GM18867 (cell line): ENCODE measurements at regions not wholly inside any gene's neighbourhood (a gene's known extent, or its start where the extent isn't known, plus 50 kb on each side); places are given as distances from the start of the nearest gene placed in this dataset.

Source experiments
- ATAC-seq: cut with Tn5 transposase; IDR thresholded peaks from one replicate; pipeline ENCODE4 v1.9.1; 2021; ENCODE audit warnings: mild to moderate bottlenecking, moderate library complexity; ENCODE audit not compliant: unreplicated experiment

DNA sequence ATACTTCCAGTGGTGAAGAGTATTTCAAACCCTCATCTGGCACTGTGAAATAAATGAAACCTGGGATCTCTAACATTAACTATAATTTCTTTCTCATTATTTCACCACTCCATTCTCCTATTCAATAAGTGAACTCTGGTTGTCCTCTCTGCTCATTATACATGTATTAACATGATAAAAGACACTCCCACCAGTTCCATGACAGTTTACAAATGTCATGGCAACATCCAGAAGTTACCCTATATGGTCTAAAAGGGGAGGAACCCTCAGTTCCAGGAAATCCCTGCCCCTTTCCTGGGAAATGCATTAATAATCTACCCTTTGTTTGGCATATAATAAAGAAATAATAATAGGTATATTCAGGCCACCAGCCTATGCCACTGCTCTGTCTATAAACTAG lies 62.7 kb upstream of the BRINP3 start:
- no peak for ATAC-seq

DNA sequence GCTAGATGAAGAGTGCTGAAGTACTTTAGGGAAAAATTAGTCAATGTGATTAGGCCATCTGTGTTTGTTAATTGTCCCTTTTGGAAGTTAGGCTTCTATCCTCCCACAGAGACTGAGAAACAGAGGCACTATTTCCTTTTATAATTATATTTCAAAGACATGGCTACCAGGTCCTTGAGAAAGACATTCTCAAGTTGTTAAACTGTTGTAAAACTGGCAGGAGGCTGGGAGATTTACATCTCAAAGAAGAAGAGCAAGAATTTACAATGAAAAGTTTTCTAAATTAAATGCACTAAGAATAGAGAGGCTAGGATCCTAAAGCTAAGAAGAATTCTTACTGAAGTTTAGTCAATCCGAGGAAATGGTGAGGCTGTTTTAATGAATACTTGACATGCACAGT lies 74.0 kb upstream of the BRINP3 start:
- ATAC-seq = no peak

DNA sequence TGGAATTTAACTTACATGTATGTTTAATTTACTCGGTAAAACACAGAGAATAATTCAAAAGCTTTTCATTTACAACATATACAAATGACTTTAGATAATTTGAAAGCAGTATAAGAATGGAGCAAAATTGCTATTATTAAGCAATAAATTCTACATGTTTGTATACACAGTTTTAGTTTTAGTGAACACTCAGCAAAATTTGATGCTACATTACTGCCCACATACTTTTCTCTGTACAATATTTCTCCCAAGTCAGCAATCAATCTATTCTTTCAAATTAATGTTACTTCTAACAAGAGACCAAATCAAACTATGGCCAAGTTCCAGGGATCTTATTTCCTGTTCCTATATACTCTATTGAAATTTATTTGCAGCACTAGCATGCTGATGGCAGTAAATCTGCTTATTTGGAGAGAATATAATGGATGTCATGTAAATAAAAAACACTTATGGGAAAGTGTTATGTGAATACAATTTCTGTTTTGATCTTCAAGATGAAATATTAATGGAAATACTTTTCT lies 82.6 kb upstream of the BRINP3 start:
- ATAC-seq = no peak

DNA sequence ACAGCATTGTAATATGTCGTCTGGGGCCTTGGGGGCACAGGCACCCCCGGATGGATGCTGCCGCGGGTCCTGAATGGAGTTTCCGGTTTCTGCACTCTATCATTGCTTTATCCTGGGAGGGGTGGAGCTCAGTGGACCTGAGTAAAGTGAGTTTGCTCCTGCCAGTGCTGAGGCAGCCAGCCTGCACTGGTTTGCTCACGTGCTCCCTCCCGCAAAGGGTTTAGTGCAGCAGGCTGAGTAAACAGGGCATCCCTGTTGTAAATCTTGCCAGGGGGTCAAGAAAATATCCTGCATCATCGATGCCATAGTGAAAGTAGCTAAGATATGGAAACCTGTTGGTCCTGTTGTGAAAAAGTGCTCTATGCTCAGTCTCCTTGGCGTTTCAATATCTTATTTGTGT lies 85.6 kb upstream of the BRINP3 start:
- no peak for ATAC-seq

DNA sequence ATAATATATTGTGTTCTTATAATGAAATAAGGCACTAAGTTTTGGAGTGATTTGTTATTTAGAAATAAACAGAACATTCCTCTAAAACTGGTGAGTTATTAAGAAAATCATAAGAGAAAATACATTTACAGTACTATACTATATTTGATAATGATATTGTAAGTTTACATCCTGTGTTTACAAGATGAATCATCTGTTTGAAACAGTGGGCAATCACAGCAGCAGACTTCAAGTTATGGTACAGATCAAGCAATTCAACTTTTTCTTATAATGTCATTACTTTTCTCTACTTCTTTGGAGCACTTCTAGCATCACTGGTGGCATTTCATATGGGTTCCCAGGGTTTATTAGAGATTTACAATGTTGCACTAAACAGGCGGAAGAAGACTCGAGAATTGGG lies 86.5 kb upstream of the BRINP3 start:
- ATAC-seq = no peak

DNA sequence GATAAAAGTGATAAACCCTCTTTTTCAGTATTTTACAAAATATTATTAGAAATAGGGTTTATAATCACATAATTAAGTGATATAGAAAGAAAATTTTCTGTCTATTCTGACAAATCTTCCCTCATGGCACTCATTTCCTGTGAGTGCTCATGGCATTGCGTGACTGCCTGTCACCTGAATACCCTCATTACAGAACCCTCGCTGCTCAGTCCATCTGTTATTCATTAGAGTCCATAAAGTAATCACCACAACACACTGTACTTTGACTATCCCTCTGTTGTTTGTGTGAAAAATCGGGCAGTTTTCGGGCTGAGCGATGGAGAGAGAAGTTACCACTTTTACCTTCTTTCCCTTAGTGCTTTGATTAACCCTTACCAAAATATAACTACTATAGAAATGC lies 100.4 kb upstream of the BRINP3 start:
- ATAC-seq = no peak

DNA sequence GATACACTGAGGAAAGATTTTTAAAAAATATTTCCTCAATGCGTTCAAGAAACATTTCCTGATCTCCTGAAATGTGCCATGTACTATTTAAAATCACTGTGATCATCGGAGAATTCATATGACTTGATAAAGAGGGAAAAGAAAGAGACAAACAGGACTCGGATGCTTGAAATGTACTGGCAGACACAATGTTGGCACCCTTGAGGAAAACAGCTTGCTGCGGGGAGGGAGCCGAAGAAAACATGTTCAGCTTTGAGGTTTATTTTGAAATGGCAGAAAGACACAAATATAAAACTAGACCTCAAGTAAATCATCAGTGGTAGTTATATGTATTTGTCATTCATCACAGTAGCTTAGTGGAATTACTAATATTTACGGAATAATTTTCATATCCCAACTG lies 100.9 kb upstream of the BRINP3 start:
- no peak for ATAC-seq

DNA sequence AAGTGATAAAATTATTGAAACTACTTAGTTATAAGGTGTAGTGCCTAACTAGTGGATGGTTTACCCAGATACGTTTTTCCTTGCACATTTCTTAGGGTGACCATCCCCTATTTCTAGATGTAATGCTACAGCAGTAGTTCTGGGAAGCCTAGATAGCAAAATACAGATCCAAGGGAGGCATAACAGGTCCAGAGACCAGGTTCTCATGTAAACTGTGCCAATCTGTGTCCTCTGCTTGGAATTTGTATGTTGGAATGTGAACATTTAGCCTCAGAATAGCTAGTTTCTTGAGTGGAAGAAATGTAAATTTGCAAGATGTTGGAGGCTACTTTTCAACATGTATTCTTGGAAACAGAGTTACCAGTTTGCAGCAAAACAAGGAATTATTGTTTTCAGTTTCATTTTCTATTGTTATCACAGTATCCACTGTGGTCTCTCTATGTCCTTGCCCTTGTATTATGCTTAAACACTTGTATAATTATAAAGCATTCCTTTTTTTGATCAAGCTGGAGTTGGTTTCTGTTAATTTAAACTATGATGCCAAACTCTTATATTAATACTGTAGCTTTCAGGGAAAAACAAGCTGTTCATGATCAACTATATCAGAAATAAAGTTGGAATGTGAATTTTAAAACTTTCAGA lies 102.0 kb upstream of the BRINP3 start:
- ATAC-seq = no peak

DNA sequence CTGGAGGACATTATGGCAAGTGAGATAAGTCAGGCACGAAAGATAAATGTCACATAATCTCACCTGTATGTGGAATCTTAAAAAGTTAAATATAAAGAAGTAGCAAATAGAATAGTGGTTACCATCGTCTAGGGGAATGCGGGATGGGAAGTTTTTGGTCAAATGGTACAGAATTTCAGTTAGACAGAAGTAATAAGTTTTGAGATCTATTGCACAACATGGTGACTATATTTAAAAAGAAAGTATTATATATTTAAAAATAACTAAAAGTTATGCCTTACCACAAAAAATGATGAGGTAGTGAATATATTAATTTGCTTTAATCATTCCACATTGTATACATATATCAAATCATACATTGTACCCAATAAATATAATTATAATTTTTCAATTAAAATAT lies 106.2 kb upstream of the BRINP3 start:
- no peak for ATAC-seq

DNA sequence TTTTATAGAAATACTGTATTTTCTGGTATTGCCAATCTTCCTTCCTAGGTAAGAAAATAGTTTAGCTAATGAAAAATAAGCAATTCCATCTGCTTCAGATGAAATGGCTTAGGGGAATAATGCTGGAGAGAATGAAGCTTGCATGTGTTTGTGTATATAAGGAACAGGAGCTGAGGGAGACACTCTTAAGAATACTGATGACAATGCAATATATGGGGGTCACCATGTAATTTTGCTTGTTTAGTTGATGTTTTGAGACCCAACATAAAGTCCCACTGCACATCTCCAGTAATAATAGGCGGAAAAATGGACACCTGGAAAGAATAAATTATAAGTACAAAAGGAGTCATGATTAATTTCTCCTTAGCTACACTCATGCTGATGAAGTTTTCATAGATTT lies 110.8 kb upstream of the BRINP3 start:
- ATAC-seq = no peak

DNA sequence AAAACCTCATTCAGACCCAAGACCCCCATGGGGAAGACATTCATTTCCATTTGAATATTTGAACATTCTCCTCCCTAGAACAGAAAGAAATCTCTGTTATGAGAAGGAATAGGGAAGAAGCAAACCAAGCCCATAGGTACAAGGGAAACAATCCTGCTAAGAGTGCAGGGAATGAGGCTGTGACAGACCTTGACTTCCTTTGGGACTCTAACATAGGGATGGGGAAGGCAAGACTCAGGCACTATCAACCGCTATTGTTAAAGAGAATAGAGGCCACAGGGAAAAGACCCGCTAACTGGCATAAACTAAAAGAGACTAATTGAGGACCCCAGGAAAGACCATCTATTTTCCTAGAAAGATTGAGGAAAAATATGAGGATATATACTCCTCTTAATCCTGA lies 117.8 kb upstream of the BRINP3 start:
- no peak for ATAC-seq

DNA sequence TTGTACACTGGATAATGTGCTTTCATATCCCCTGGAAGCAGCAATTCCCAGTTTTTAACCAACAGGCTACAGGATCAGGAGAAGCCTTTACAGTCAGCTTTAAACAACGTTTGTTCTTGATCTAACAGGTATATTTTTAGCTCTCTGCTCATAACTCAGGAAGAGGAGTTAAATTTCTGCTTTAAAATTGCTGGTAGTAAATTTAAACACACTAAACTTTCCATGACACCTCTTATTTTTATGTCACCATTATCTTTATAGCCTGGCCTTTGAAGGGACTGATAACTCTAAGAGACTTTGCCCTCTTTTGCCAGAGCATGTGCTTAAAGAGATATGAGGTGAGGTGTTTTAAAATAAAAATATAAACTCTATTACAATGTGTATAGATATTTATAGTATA lies 119.6 kb upstream of the BRINP3 start:
- ATAC-seq = no peak

DNA sequence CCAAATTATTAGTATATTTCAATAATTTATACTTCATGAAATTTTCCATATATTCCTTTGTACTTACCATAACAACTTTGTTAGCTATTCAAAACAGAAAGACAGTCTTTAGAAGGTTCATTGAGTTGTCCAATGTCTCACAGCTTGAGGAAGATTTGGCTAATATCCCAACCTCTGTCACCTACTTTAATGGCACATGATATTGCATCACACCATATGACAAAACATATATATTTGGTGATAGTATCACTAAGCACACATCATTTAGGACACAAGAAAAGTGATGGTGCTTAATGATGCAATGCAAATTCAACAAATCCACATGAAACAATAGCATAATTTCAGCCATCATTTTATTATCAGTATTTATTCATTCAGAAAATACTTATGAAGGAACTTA lies 122.0 kb upstream of the BRINP3 start:
- no peak for ATAC-seq

DNA sequence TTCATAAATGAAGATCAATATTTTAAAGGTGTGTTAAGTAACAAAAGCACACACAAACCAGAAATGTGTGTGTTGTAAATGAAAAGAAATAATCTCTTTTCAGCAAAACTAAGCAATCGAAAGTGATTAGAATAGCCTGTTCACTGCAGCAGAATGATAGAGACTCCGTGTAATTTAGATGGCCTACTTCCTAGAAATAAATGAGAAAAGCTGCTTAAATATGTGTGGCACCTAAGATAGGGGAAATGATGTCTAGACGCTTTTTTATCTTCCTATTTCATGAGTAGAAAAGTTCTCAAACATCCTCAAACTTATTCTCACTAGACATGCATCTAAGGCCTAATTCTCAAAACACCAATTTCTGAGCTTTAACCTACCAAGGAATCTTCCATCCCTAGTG lies 124.7 kb upstream of the BRINP3 start:
- ATAC-seq = no peak

DNA sequence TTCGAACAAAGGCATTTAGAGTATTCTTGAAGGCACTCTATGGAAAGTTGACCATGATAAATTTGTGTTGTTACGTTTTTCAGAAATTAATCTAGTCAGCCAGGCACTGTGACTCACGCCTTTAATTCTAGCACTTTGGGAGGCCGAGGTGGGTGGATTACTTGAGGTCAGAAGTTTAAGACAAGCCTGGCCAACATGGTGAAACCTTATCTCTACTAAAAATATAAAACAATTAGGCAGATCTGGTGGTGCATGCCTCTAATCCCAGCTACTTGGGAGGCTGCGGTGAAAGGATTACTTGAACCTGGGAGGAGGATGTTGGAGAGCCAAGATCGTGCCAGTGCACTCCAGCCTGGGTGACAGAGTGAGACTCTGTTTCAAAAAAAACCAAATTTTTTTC lies 130.6 kb upstream of the BRINP3 start:
- ATAC-seq = no peak

DNA sequence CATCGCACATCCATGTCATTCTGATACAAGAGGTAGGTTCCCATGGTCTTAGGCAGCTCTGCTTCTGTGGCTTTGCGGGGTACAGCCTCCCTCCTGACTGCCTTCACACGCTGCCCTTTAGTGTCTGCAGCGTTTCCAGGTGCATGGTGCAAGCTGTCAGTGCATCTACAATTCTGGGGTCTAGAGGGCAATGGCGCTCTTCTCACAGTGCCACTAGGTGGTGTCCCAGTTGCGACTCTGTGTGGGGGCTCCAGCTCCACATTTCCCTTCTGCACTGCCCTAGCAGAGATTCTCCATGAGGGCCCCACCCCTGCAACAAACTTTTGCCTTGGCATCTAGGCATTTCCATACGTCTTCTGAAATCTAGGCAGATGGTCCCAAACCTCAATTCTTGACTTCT lies 138.2 kb upstream of the BRINP3 start:
- ATAC-seq = no peak

DNA sequence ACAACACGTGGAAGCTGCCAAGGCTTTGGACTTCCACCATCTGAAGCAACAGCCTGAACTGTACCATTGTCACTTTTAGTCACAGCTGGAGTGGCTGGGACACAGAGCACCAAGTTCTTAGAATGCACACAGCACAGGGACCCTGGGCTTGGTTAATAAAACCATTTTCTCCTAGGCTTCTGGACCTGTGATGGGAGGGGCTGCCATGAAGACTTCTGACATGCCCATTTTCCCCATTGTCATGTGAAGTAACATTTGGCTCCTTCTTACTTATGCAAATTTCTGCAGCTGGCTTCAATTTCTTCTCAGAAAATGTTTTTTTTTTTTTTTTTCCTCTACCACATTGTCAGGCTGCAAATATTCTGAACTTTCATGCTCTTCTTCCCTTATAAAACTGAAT lies 138.6 kb upstream of the BRINP3 start:
- no peak for ATAC-seq

DNA sequence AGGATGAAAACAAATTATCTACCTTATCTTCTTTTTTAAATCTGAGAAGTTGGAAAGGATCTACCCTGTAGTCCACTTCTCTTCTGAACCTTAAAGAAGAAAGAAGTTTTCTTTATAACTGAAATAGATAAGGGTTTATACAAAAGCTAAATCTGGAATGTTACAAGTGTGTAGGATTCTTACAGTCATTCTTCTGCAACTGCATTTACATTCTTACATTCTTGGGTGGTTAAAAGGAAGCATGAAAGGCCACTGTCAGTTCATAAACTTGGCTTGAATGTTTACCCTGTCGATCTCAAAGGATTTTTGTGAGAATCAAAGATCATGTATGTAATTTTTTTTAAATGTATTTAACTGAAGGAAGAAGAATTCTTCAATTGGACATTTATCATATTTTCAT lies 142.1 kb upstream of the BRINP3 start:
- no peak for ATAC-seq

DNA sequence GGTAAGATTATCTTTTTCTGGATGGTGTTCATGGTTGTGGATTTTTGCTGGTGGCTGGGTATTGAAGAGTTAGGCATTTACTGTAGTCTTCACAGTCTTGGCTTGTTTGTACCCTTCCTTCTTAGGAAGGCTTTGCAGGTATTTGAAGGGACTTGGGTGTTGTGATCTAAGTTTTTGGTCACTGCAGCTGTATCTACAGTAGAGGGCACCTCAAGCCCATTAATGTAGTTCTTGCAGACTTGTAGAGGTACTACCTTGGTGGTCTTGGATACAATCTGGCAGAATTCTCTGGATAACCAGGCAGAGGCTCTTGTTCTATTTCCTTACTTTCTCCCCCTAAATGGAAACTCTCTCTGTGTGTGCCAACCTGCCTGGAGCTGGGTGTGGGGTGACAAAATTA lies 155.8 kb upstream of the BRINP3 start:
- no peak for ATAC-seq

DNA sequence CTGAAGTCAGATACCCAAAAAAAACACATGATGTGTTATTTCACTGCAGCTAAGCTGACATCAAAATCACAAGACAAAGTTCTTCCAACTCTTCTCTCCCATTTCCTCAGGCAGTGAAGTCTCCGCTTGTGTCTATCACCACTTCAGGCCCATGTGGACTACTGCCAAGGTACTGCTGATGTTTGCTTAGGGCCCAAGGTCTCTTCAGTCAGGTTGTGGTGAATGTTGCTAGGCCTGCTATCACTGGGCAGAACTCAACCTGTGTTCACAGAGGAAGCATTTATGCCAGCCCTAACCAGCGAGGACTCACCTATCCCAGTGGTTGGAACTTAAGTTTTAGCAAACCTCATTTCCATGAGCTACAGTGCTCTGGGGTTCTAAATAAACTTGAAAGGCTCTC lies 156.5 kb upstream of the BRINP3 start:
- ATAC-seq = no peak

DNA sequence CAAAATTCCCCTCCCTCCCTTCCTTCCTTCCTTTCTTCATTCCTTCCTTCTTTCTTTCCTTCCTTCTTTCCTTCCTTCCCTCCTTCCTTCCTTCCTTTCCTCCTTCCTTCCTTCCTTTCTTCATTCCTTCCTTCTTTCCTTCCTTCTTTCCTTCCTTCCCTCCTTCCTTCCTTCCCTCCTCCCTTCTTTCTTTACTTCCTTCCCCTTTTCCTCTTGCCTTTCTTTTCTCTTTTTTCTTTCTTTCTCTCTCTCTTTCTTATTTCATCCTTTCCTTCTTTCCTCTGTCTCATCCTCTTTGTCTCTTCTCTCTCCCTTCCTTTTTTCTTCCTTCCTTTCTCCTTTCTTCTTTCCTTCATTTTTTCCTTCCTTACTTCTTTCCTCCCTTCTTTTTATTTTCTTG lies 171.9 kb upstream of the BRINP3 start:
- ATAC-seq = no peak

DNA sequence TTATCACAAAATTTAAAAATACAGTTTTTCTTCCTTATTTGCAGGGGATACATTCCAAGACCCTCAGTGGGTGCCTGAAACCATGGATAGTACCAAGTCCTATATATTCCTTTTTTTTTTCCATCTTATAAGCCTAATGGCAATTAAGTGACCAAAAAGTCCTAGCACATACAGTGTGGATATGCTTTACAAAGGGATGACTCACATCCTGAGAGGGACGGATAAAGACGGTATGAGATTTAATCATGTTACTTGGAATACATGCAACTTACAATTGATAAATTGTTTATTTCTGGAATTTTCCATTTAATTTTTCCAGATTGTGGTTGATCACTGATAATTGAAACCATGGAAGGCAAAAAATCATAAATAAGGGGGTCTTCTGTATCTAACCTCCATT lies 181.2 kb upstream of the BRINP3 start:
- ATAC-seq = no peak

DNA sequence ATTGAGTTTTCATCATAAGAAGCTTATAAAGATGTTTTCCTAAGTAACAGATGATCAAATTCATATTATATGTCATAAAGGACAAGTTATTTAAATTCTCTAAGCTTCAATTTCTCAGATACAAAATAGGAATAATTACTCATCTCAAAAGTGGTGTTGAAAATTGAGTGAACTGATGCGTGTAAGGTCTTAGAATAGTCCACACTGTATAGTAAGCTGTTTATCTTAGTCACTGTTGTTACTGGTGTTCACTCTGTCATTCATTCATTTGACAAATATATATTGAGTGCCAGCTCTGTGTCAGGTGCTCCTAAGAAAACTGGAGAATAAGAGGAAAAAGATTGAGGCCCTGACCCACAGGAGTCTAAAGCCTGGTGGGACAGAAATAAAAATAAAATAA lies 186.3 kb upstream of the BRINP3 start:
- no peak for ATAC-seq
